A673 (cell line): ENCODE measurements at regions not wholly inside any gene's neighbourhood (a gene's known extent, or its start where the extent isn't known, plus 50 kb on each side); places are given as distances from the start of the nearest gene placed in this dataset.

ENCODE experiments used
- BruUV-seq: library from RNA; stranded (reverse); fragments of 400-500 nt; replicated peaks from 2 replicates; lab custom pipeline; 2021; lab: Mats Ljungman, UMichigan
- CTCF ChIA-PET: fragments of 300-600 bp; sonication (Branson Sonifier 250); formaldehyde crosslinking; loops from one replicate; lab custom pipeline; 2022; ENCODE audit warnings: antibody characterized with exemption; lab: Charles Lee
- POLR2A ChIA-PET: fragments of 300-600 bp; sonication (Branson Sonifier 250); formaldehyde crosslinking; loops from one replicate; lab custom pipeline; 2022; ENCODE audit warnings: antibody characterized with exemption; ENCODE audit not compliant: low non-redundant PET; lab: Charles Lee
- DNase-seq: peaks from one replicate; pipeline ENCODE4 v3.0.0-alpha.2; 2015; ENCODE audit warnings: low spot score
- H3K27ac ChIP-seq: fragments of 200-600 bp; sonication (generic); 2 replicates; pipeline ENCODE4 v1.5.1; 2016; ENCODE audit warnings: mixed run types, low read depth, mild to moderate bottlenecking, mixed read lengths, antibody characterized with exemption, low read length; ENCODE audit not compliant: poor library complexity, severe bottlenecking
- H3K27me3 ChIP-seq: fragments of 200-600 bp; sonication (generic); replicated peaks from 2 replicates; pipeline ENCODE4 v1.6.1; 2017; ENCODE audit warnings: mixed run types, low read depth, mild to moderate bottlenecking, mixed read lengths, antibody characterized with exemption, low read length; ENCODE audit not compliant: insufficient read depth, poor library complexity
- H3K36me3 ChIP-seq: fragments of 200-600 bp; sonication (generic); 2 replicates; pipeline ENCODE4 v1.6.1; 2016; ENCODE audit warnings: mixed run types, mild to moderate bottlenecking, mixed read lengths, antibody characterized with exemption, low read length; ENCODE audit not compliant: insufficient read depth, poor library complexity, severe bottlenecking
- H3K4me1 ChIP-seq: fragments of 200-600 bp; sonication (generic); 2 replicates; pipeline ENCODE4 v1.6.1; 2017; ENCODE audit warnings: mixed run types, mild to moderate bottlenecking, mixed read lengths, antibody characterized with exemption, low read length; ENCODE audit not compliant: insufficient read depth, poor library complexity, severe bottlenecking
- H3K4me3 ChIP-seq: fragments of 200-600 bp; sonication (generic); 2 replicates; pipeline ENCODE4 v1.5.1; 2016; ENCODE audit warnings: low read depth, mixed run types, mild to moderate bottlenecking, mixed read lengths, low read length; ENCODE audit not compliant: poor library complexity, severe bottlenecking
- H3K9me3 ChIP-seq: fragments of 200-600 bp; sonication (generic); 2 replicates; pipeline ENCODE4 v1.6.1; 2016; ENCODE audit warnings: mixed run types, low read depth, mild to moderate bottlenecking, mixed read lengths, antibody characterized with exemption, low read length; ENCODE audit not compliant: poor library complexity, severe bottlenecking
- EZH2 ChIP-seq: fragments of 200-600 bp; sonication (generic); IDR thresholded peaks from 2 replicates; pipeline ENCODE4 v1.6.1; 2017; ENCODE audit warnings: borderline replicate concordance, low read depth, mild to moderate bottlenecking, mixed read lengths, antibody characterized with exemption, low read length; ENCODE audit not compliant: poor library complexity, severe bottlenecking
- intact Hi-C: fragments of 100-400 bp; cut with micrococcal nuclease; formaldehyde crosslinking; loops from one replicate; pipeline ENCODE4 v1.10.0; 2022; ENCODE audit not compliant: unreplicated experiment
- TF ChIP-seq, protein P1 (sequence below): fragments of 300-800, 200-600 bp; sonication (generic); conservative IDR thresholded peaks from 2 replicates; pipeline ENCODE4 v1.5.1; 2017; ENCODE audit warnings: low read depth, mild to moderate bottlenecking, antibody characterized with exemption, low read length, moderate library complexity, mixed read lengths

DNA sequence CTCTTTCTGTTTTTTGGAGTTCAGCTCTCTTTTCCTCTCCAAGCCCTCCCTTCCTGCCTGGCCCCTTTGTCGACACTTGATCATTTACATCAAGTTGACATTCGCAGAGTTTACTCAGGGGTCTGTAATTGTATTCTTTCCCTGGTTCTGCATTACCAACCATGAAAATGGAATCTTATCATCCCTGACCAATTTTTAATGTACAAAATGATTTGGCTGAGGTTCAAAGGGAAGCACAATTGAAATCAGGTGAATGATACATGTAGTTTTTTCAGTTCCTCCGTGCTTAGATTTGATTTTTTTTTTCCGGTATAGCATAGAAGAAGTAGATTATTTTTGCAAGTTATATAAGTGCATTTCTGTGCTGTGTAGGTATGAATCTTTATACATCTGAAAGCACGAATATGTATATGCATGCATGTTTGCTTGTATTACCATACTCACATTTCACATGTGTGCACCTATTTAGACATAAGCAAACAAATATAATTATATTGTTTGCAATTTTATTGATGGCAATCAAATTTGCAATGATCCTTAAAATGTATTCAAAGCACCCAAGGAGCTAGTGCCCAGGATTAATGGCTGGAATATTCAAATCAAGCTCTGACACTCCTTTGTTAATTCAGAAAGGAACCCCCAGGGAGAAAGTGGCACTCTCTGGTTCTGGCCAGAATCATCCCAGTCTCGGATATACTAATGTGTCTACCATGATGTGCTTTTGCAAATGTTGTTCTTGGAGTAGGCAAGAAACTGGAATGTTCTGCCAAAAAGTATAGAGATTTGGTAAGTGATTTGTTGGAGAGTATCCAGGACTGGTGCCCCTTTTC, 189.3 kb downstream of the VRK1 start:
- Histone ChIP-seq H3K36me3 (no peaks in the 10 kb centered on the region), H3K9me3 (no peaks in the 10 kb centered on the region), H3K4me3 (no peak overlapping the region), H3K27me3 (no peaks in the 10 kb centered on the region), H3K4me1 (no peaks in the 10 kb centered on the region), H3K27ac (no peak overlapping the region)
- intact Hi-C loops, result no loop called here
- no peak for TF ChIP-seq EZH2
- TF ChIP-seq, protein P1, sequence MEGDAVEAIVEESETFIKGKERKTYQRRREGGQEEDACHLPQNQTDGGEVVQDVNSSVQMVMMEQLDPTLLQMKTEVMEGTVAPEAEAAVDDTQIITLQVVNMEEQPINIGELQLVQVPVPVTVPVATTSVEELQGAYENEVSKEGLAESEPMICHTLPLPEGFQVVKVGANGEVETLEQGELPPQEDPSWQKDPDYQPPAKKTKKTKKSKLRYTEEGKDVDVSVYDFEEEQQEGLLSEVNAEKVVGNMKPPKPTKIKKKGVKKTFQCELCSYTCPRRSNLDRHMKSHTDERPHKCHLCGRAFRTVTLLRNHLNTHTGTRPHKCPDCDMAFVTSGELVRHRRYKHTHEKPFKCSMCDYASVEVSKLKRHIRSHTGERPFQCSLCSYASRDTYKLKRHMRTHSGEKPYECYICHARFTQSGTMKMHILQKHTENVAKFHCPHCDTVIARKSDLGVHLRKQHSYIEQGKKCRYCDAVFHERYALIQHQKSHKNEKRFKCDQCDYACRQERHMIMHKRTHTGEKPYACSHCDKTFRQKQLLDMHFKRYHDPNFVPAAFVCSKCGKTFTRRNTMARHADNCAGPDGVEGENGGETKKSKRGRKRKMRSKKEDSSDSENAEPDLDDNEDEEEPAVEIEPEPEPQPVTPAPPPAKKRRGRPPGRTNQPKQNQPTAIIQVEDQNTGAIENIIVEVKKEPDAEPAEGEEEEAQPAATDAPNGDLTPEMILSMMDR, result no peak
- DNase-seq, result no peak
- POLR2A ChIA-PET, result no interaction called here
- CTCF ChIA-PET, result no interaction called here
- BruUV-seq, result no TSS peak

DNA sequence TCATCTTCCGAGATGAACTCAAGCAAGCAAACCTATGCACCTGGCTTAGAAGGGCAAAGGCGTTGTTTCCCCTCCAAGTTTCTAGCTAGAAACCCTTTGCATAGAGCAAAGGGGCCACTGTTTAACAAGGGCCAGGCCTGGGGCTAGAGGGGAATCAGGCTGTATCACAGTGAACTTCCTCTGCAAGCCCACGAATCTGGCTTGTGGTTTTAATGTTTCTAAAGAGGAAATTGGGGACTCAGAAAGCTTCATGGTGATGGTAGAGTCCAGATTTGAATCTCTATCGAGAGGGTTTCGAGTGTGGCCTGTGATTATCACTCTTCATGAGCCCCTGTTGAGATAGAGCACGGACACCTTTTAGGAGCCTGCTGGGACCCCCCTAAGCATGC, 189.9 kb downstream of the VRK1 start:
- ChIA-PET POLR2A (no interaction called here), CTCF (no interaction called here)
- Histone ChIP-seq H3K4me3 (no peak overlapping the region), H3K27me3 (no peaks in the 10 kb centered on the region), H3K4me1 (no peaks in the 10 kb centered on the region), H3K9me3 (no peaks in the 10 kb centered on the region), H3K36me3 (no peaks in the 10 kb centered on the region), H3K27ac (no peak overlapping the region)
- no peak for TF ChIP-seq EZH2
- TF ChIP-seq, protein P1, result no peak
- DNase-seq, result no peak
- BruUV-seq, result no TSS peak
- intact Hi-C loops, result no loop called here

DNA sequence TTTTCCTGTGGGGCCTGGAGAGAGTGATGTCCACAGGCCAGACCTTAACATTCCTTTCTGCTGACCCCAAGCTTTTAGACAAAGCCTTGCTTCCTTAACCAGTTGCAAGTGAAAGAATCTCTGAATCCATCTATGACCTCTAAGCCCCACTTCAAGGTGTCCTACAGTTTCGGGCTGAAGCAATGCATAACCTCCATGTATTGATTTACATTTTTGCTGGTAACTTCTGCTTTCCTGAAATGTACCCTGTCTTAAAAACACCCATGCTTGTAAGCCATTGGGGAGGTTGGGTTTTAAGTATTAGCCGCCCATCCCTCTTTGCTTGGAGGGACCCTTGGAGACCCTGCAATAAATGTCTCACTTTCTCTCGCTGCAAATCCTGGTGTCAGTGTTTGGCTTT, 190.6 kb downstream of the VRK1 start:
- intact Hi-C loops, result no loop called here
- H3K36me3 ChIP-seq, result no peaks in the 10 kb centered on the region
- DNase-seq, result no peak
- BruUV-seq, result no TSS peak
- no peaks in the 10 kb centered on the region for H3K27me3 ChIP-seq
- CTCF ChIA-PET, result no interaction called here
- POLR2A ChIA-PET, result no interaction called here
- H3K9me3 ChIP-seq, result no peaks in the 10 kb centered on the region
- H3K4me3 ChIP-seq, result no peak overlapping the region
- no peak for TF ChIP-seq EZH2
- TF ChIP-seq, protein P1, result no peak
- H3K4me1 ChIP-seq, result no peaks in the 10 kb centered on the region
- H3K27ac ChIP-seq, result no peak overlapping the region
